Upper lobe of left lung (tissue), 6 donors: ENCODE measurements at regions not wholly inside any gene's neighbourhood (a gene's known extent, or its start where the extent isn't known, plus 50 kb on each side); places are given as distances from the start of the nearest gene placed in this dataset.

Source experiments
- ATAC-seq, 2 donors: fragments of 200-7000 bp; cut with Tn5 transposase; one replicate each; pipeline ENCODE4 v1.9.1; 2022; ENCODE audit warnings: mild to moderate bottlenecking in 2 of 2, moderate library complexity in 2 of 2; ENCODE audit not compliant: low FRiP score in 2 of 2
- DNase-seq, 2 donors: peaks; one replicate each; pipeline ENCODE4 v3.0.0-alpha.2; 2019 to 2020
- H3K27ac ChIP-seq, 4 donors: fragments of 200-600 bp; sonication (generic); one replicate each; pipeline ENCODE4 v1.5.1; 2016 to 2019
- H3K27me3 ChIP-seq, 4 donors: fragments of 200-600 bp; sonication (generic); one replicate each; pipeline ENCODE4 v1.5.1; 2017 to 2019
- H3K36me3 ChIP-seq, 4 donors: fragments of 200-600 bp; sonication (generic); one replicate each; pipeline ENCODE4 v1.5.1; 2016 to 2019
- H3K4me1 ChIP-seq, 4 donors: fragments of 200-600 bp; sonication (generic); one replicate each; pipeline ENCODE4 v1.5.1; 2018 to 2019
- H3K4me3 ChIP-seq, 4 donors: fragments of 200-600 bp; sonication (generic); one replicate each; pipeline ENCODE4 v1.5.1; 2017 to 2019; ENCODE audit warnings: mild to moderate bottlenecking in 2 of 4, moderate library complexity in 1 of 4
- H3K9me3 ChIP-seq, 4 donors: fragments of 200-600 bp; sonication (generic); one replicate each; pipeline ENCODE4 v1.5.1; 2018 to 2019
- EP300 ChIP-seq, 4 donors: sonication (generic); formaldehyde crosslinking; IDR thresholded peaks; one replicate each; pipeline ENCODE4 v1.5.1; 2017; ENCODE audit warnings: antibody characterized with exemption in 4 of 4, control low read depth in 2 of 4
- POLR2A ChIP-seq, 4 donors: fragments of 450-650 bp; IDR thresholded peaks; one replicate each; pipeline ENCODE4 v1.5.1; 2016 to 2017; ENCODE audit warnings: antibody characterized with exemption in 4 of 4, mild to moderate bottlenecking in 2 of 4
- POLR2AphosphoS5 ChIP-seq, 2 donors: sonication (generic); formaldehyde crosslinking; IDR thresholded peaks; one replicate each; pipeline ENCODE4 v1.5.1; 2017; ENCODE audit warnings: antibody characterized with exemption in 2 of 2
- WGBS, 2 donors: methylation state at CpG; one replicate each; pipeline ENCODE4 v1.1.5; 2017 to 2018; 5-methylcytosine and 5-hydroxymethylcytosine counted together
- TF ChIP-seq, protein P1 (sequence below), 6 experiments: fragments of 450-650 bp in 4 of 6; fragments of 200-600 bp in 2 of 6; sonication (generic) in 2 of 6; IDR thresholded peaks; one replicate each; pipeline ENCODE4 v1.5.1; 2016 to 2019; ENCODE audit warnings: antibody characterized with exemption in 6 of 6
- donor health status: DM: no; HTN: no; CAD: no; lungs with moderate emphysema.
- donor health status: DM: no; HTN: yes; CAD: no; lungs with severe emphysema.

DNA sequence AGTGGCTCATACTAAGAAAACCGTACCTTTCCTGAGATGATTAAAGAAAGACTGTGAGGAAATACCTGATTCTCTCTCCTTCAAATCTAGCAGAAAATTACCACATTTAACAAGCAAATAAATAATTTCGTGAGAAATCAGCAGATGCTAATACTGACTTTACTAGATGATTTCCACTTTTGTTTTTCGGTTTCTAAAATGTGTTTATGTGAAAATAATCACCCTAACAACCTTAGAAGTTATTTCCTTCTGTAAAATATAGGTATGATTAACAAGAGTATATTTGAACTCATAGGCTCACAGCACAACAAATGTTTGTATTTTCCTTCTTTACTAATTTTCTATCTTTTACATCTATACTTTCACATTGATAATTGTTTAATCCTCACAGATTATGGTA is 594.1 kb upstream of the FAM98A start:
- ATAC-seq (no peak), DNase-seq (no peak)
- H3K9me3 ChIP-seq, result no peaks in the 10 kb centered on the region
- no peaks in the 10 kb centered on the region for H3K36me3 ChIP-seq
- no peaks in the 10 kb centered on the region for H3K4me1 ChIP-seq
- no peaks in the 10 kb centered on the region for H3K27me3 ChIP-seq
- WGBS, 2 donors, result 82 to 83% methylated on average over 3 of the region's 3 CpGs
- no peak overlapping the region for H3K27ac ChIP-seq
- TF ChIP-seq POLR2A (IDR thresholded peaks at IDR 0.05) (no peak), POLR2AphosphoS5 (IDR thresholded peaks at IDR 0.05) (no peak), EP300 (IDR thresholded peaks at IDR 0.05) (no peak)
- TF ChIP-seq, protein P1, sequence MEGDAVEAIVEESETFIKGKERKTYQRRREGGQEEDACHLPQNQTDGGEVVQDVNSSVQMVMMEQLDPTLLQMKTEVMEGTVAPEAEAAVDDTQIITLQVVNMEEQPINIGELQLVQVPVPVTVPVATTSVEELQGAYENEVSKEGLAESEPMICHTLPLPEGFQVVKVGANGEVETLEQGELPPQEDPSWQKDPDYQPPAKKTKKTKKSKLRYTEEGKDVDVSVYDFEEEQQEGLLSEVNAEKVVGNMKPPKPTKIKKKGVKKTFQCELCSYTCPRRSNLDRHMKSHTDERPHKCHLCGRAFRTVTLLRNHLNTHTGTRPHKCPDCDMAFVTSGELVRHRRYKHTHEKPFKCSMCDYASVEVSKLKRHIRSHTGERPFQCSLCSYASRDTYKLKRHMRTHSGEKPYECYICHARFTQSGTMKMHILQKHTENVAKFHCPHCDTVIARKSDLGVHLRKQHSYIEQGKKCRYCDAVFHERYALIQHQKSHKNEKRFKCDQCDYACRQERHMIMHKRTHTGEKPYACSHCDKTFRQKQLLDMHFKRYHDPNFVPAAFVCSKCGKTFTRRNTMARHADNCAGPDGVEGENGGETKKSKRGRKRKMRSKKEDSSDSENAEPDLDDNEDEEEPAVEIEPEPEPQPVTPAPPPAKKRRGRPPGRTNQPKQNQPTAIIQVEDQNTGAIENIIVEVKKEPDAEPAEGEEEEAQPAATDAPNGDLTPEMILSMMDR (IDR thresholded peaks at IDR 0.05), result no peak
- H3K4me3 ChIP-seq, result no peak overlapping the region

DNA sequence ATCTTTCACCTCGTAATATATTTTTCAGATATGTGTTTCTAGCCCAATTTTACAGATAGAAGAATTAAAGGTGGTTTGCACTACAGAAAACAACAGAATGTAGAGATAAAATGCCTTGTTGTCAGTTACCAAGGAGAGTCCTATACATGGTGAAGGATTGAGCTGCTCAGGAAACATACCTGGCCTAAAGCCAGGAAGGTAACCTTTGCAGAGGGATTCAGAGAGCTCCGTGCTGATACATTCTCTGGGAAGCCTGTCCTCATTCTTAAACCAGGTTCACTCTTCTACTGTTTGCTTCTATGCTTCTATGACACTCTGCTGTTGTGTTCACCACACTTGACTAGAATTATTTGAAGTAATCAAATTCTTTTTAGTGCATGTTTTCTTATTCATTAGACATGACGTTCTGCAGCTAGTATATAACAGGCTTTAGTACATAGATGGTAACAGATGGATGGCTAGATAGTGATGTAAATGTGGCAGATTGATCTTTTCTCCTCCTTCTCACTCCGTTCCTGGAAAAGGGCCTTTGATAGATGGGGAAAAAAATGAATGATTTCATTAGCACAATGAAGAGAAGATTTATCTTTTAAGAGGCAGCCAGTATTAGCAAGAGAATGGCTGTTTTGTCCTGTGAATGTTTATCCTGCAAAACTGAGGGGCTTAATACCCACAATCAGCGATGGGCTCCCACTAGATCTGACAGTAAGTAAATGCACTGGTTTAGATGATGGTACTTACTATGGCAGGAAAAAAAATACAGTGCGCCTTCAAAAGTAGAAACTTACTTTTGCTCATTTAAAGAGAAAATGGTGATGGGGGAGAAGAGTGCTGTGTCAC is 589.6 kb upstream of the FAM98A start:
- no peaks in the 10 kb centered on the region for H3K9me3 ChIP-seq
- no peak overlapping the region for H3K4me3 ChIP-seq
- 54 to 72% methylated on average over 6 of the region's 6 CpGs for WGBS, 2 donors
- TF ChIP-seq, protein P1 (IDR thresholded peaks at IDR 0.05), result no peak
- TF ChIP-seq POLR2A (IDR thresholded peaks at IDR 0.05) (no peak), EP300 (IDR thresholded peaks at IDR 0.05) (no peak), POLR2AphosphoS5 (IDR thresholded peaks at IDR 0.05) (no peak)
- H3K27ac ChIP-seq, result no peak overlapping the region
- H3K4me1 ChIP-seq, result no peaks in the 10 kb centered on the region
- H3K36me3 ChIP-seq, result no peaks in the 10 kb centered on the region
- DNase-seq (no peak), ATAC-seq (no peak)
- no peaks in the 10 kb centered on the region for H3K27me3 ChIP-seq

DNA sequence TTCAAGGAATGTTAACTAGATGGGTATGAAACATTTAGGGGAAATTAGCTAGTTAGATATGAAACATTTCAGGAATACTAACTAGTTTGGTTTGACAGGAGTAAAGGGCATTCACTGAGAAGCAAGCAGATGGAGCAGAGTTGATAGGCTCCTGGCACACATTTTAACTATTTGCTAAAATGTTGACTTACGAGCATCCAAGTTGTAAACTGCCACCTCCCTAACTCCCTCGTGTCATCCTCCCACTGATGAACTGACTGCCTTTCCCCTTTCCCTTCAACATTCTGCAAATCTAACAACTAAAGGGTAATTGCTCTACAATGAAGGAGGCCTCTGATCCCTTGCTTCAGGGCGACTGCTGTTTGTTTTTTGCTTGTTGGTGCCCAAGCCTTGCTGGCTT is 580.4 kb upstream of the FAM98A start:
- Histone ChIP-seq H3K4me3 (no peak overlapping the region), H3K27me3 (no peaks in the 10 kb centered on the region), H3K9me3 (no peaks in the 10 kb centered on the region), H3K4me1 (no peaks in the 10 kb centered on the region), H3K27ac (no peak overlapping the region), H3K36me3 (no peaks in the 10 kb centered on the region)
- 75 to 86% methylated on average over 3 of the region's 3 CpGs for WGBS, 2 donors
- ATAC-seq (no peak), DNase-seq (no peak)
- TF ChIP-seq EP300 (IDR thresholded peaks at IDR 0.05) (no peak), POLR2AphosphoS5 (IDR thresholded peaks at IDR 0.05) (no peak), POLR2A (IDR thresholded peaks at IDR 0.05) (no peak)
- TF ChIP-seq, protein P1 (IDR thresholded peaks at IDR 0.05), result no peak

DNA sequence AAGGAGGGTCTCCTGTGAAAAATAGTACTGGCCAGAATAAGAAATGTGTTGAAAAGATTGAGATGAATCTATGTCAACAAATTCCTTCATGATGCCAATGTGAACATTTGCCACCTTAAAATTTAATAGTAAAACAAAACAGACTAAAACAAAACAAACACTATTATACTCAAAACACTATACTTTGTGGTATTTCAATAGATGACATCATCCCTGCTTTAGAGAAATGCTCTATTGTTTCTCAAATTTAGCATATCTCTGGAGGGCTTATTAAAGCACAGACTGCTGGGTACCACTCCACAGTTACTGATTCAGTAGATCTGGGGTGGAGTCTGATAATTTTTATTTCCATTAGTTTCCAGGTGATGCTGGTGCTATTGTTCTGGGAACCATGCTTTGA is 579.4 kb upstream of the FAM98A start:
- H3K27ac ChIP-seq, result no peak overlapping the region

More for the DNA sequence above, 579.4 kb upstream of the FAM98A start:
- DNase-seq (no peak), ATAC-seq (no peak)
- no peak for TF ChIP-seq EP300 (IDR thresholded peaks at IDR 0.05)
- TF ChIP-seq POLR2AphosphoS5 (IDR thresholded peaks at IDR 0.05), result no peak
- TF ChIP-seq, protein P1 (IDR thresholded peaks at IDR 0.05), result no peak
- no peak for TF ChIP-seq POLR2A (IDR thresholded peaks at IDR 0.05)
- H3K36me3 ChIP-seq, result no peaks in the 10 kb centered on the region
- H3K27me3 ChIP-seq, result no peaks in the 10 kb centered on the region
- no peaks in the 10 kb centered on the region for H3K9me3 ChIP-seq
- H3K4me1 ChIP-seq, result no peaks in the 10 kb centered on the region
- H3K4me3 ChIP-seq, result no peak overlapping the region
